ENCODE measurements at regions not wholly inside any gene's neighbourhood (a gene's known extent, or its start where the extent isn't known, plus 50 kb on each side); places are given as distances from the start of the nearest gene placed in this dataset.
"Not testable (repeated sequence)": the region's sequence is repeated elsewhere in the genome, so short reads cannot be mapped to it uniquely, and the experiment has no call there.

GRCh38 chr2:142710336-142710735 lies 167.1 kb upstream of the KYNU start:
- DNase-seq = no peak

- no peak for DNase-seq
Observed at GRCh38 chr2:142707318-142707717, 170.1 kb upstream of the KYNU start.

GRCh38 chr2:142702397-142702796 lies 175.1 kb upstream of the KYNU start:
- DNase-seq = not testable (repeated sequence)

GRCh38 chr2:142695350-142696257 lies 181.9 kb upstream of the KYNU start:
- DNase-seq = not testable (repeated sequence)

- no peak for DNase-seq
Observed at GRCh38 chr2:142694282-142694681, 183.2 kb upstream of the KYNU start.

GRCh38 chr2:142693171-142693950 lies 184.1 kb upstream of the KYNU start:
- DNase-seq = no peak

- DNase-seq = no peak
Observed at GRCh38 chr2:142688856-142689605, 188.4 kb upstream of the KYNU start.

GRCh38 chr2:142687509-142687908 lies 190.0 kb upstream of the KYNU start:
- DNase-seq = no peak

- no peak for DNase-seq
Observed at GRCh38 chr2:142687075-142687474, 190.4 kb upstream of the KYNU start.

GRCh38 chr2:142684667-142685066 lies 192.8 kb upstream of the KYNU start:
- no peak for DNase-seq

- peak; percentile 17 for DNase-seq
Observed at GRCh38 chr2:142682528-142682927, 194.9 kb upstream of the KYNU start.

- DNase-seq = no peak
Observed at GRCh38 chr2:142681952-142682351, 195.5 kb upstream of the KYNU start.

GRCh38 chr2:142678164-142678563 lies 199.3 kb upstream of the KYNU start:
- no peak for DNase-seq

- no peak for DNase-seq
Observed at GRCh38 chr2:142675398-142675797, 202.1 kb upstream of the KYNU start.

- DNase-seq = no peak
Observed at GRCh38 chr2:142673836-142674235, 203.6 kb upstream of the KYNU start.

- no peak for DNase-seq
Observed at GRCh38 chr2:142672698-142673097, 204.8 kb upstream of the KYNU start.

GRCh38 chr2:142670362-142670761 lies 207.1 kb upstream of the KYNU start:
- DNase-seq = no peak

GRCh38 chr2:142668420-142668819 lies 209.0 kb upstream of the KYNU start:
- DNase-seq = no peak

GRCh38 chr2:142665241-142665640 lies 212.2 kb upstream of the KYNU start:
- no peak for DNase-seq

GRCh38 chr2:142650601-142651000 lies 226.9 kb upstream of the KYNU start:
- no peak for DNase-seq

- DNase-seq = no peak
Observed at GRCh38 chr2:142649581-142649980, 227.9 kb upstream of the KYNU start.

GRCh38 chr2:142642650-142643049 lies 234.8 kb upstream of the KYNU start:
- DNase-seq = no peak

- DNase-seq = no peak
Observed at GRCh38 chr2:142629193-142629592, 248.3 kb upstream of the KYNU start.

All from fibroblast of skin of abdomen (primary cell).